Inflammatory macrophage (primary cell): ENCODE measurements at regions not wholly inside any gene's neighbourhood (a gene's known extent, or its start where the extent isn't known, plus 50 kb on each side); places are given as distances from the start of the nearest gene placed in this dataset.
"Not testable (repeated sequence)": the region's sequence is repeated elsewhere in the genome, so short reads cannot be mapped to it uniquely, and the experiment has no call there.

Experiments used
- DNase-seq, 2 donors: peaks; one replicate each; pipeline ENCODE4 v3.0.0-alpha.2; 2020 to 2022

- DNase-seq: no peak
These were observed 159.1 kb upstream of the WDR1 start for GRCh38 chr4:10275696-10276095.

DNA sequence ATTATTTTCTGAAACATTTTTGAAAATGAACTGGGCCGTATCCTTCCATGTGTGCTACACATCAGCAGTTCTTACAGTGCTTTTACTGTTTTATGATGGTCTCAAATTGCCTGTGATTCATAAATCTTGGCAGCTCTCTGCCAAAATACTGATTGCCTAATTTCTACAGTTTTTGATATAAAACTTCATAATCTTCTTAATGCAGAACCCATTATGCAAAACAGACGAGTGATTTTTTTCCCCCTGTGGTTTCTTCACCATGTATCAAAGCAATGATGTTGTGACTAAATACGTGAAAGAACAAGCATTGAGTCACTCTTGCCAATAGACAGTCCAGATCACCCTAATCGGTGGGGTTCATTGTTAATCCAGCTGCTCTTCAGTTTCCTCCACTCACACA is 156.4 kb upstream of the WDR1 start:
- no peak for DNase-seq

DNA sequence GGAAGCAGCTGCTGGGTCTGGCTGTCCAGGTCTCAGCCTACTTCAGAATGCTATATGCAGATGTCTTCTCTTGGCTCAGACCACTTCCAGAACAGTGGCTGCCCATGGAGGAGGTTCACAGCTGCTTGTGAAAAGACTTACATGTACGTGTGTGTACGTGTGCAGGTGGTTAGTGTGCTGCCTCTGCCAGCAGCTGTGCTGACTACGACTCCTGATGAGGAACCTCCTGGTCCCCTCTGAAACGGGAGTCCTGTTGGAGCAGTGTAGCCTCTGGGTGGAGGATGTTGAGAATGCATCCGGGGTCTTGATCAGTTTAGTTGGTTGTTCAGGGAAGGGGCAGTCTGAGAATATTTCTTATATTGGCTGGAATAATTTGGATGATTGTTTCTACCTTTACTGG is 155.9 kb upstream of the WDR1 start:
- no peak for DNase-seq

DNA sequence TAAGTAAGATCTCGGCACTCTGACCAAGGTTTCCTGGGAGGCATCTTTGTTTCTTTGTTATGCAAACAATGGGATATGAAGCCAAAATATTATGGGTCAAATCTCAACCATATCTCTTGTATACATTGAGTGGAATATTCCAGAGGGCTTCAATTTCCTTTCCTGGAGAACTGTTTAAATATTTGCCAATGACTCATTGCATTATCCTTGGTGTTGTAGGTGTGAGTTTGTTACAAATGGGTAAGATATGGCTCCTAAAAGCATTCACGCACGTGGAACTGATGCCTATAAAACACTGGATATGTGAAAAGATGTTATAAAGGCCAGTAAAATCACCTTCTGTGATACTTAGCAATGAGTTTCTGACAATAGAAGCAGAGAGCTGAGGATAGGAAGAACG is 150.5 kb upstream of the WDR1 start:
- DNase-seq: no peak

GRCh38 chr4:10260777-10261176 is 144.2 kb upstream of the WDR1 start:
- DNase-seq: no peak

GRCh38 chr4:10259976-10260375 is 143.4 kb upstream of the WDR1 start:
- no peak for DNase-seq

DNA sequence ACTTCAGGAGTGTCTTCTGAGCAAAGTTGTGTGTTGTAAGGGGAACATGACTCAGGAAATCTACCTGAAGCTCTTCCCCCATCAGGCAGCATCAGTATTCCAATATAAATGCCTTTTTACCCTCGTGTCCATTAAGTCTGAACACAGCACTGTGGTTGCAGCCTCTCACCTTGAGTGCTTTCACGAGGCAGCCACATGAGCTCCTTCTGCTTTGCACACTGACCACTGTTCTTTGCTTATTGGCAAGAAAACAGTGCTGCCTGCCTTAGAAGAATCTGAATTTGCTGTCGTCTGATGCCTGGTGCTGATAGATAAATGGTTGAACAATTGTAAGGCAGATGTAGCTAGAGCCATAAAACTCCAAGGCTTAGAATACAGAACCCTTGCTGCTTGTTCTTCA is 139.6 kb upstream of the WDR1 start:
- no peak for DNase-seq

DNA sequence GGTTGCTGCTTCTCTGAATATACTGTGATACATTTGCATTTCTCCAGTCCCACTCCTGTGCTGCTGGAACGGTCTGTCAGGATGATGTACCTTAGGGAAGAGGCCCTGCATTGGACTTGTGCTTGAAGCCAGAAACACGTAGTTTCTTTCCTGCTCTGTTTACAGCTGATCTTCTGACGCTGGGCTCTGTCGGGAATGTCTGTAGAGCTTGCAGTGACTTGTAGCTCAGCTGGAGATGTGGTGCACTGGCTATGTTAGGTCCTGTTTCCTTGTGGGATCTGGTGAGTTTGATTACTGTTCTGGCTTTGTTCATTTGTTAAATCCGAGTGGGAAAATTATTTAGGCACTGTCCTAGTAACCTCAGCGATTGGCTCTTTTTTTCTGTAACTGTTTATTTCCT is 137.2 kb upstream of the WDR1 start:
- no peak for DNase-seq

DNA sequence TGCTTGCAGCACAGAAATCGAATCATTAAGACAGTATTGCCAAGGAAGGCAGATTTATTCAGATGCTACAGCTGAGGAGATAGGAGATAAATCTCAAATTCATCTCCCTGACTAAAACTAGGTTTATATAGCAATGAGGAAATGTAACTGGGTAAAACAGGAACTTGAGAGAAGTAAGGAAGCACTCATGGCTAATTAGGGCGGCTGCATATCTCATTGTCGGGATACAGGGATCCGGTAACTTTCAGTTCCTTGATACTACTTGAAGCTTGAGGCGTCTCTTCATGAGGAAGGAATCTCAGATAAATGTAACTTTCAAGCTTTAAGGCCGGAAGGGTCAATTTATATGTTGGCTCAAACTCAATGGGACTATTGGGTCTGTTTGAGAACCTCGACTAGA is 129.2 kb upstream of the WDR1 start:
- DNase-seq: peak; percentile 44 to 45

DNA sequence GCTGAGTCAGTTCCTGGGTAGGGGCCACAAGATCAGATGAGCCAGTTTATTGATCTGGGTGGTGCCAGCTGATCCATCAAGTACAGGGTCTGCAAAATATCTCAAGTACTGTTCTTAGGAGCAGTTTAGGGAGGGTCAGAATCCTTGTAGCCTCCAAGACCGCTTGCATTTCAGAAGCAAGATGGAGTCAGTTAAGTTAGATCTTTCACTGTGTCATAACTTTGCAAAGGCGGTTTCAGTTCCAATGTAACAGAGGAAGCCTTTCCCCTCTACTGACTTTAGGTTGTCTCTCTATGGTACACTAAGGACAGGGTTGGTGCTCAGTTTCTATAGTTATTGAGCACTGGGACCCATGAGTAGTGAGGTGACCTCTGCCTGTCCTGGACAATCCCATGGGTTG is 127.3 kb upstream of the WDR1 start:
- DNase-seq: no peak

GRCh38 chr4:10240691-10241090 is 124.1 kb upstream of the WDR1 start:
- no peak for DNase-seq

DNA sequence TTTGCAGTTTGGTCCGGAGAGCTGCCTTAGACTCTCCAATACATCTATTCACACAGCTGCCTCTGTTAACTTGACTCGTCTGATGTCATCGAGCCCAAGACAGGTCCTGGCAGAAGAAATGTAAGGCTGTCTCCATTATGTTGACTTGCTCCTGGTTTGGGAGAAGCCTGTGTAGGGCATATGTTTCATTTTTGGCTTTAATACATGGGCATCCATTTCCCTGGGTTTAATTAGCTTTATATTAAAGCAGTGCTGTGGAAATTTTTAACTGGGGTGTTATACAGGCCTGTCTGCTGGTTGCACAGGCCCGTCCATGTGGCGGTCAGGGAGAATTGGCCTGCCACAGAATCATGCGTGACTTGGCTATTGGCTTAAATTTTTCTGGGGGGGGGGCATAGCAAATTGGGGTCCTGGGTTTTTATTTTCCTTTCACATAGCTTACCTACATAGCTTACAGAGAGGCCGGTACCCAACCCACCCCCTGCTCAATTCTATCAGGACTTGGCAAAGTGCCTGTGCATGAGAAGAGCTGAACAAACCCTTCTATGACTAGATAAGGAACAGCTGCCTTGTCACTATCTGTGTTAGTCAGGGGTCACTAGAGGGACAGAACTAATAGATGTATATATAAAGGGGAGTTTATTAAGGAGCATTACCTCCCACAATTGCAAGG is 123.5 kb upstream of the WDR1 start:
- DNase-seq: no peak

GRCh38 chr4:10237131-10237530 is 120.5 kb upstream of the WDR1 start:
- no peak for DNase-seq

GRCh38 chr4:10232114-10232513 is 115.5 kb upstream of the WDR1 start:
- no peak for DNase-seq

DNA sequence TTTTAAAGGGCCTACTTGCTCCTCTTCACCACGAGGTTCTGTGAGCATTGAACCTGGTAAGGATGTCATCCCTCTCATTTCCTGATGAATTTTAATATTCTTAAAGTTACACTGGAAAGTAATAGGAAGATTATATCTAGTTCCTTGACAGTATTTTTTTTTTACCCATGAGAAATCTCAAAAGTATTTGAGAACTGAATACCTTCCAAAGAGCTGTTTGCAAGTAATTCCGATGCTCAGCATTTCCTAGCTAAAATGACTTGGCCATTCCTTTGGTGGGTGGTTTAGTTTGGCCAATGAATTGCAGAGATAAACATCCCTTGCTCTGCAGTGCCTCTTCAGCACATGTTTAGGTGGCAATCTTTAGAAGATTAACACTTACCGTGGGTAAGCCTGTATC is 110.2 kb upstream of the WDR1 start:
- no peak for DNase-seq

GRCh38 chr4:10225096-10225495 is 108.5 kb upstream of the WDR1 start:
- no peak for DNase-seq

GRCh38 chr4:10223782-10224181 is 107.2 kb upstream of the WDR1 start:
- no peak for DNase-seq

GRCh38 chr4:10213481-10213880 is 96.9 kb upstream of the WDR1 start:
- not testable (repeated sequence) for DNase-seq

DNA sequence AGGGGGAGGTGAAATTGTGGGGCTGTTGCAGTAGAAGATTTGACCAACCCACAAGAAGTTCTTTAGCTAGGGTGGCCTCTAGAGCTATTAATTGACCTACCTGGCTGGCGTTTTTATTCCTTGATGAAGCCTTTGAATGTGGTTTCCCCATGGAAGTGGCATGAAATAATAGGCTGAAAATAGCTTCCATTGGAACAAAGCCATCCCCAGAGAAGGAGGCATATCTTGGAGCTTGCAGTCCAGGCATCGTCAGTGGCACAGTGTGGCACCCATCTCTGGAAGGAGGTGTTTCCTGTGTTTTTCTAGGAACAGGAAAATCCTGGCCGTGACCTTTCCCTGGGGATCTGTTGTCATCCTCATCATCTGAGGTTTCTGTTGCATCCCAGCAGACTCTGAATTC is 96.3 kb upstream of the WDR1 start:
- no peak for DNase-seq

GRCh38 chr4:10212400-10212799 is 95.8 kb upstream of the WDR1 start:
- DNase-seq: no peak

DNA sequence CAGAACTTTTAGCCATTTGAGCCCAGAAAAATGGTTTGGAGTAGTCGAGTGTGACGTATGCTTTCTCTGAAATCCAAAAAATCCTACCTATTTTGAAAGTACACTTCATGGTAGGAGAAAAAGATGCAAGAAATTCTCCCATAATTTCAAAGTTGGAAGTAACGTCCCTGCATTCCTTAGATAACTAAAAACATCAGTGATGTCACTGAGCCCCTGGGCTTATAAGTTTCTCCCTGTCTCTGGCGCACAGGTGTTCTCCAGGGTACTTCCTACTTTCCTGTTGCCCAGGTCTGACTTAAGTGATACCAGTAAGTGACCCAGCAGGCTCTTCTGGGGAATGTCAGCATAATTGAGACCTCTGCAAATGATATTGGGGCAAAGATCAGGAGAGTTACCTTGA is 90.5 kb upstream of the WDR1 start:
- no peak for DNase-seq

- no peak for DNase-seq
These were observed 88.6 kb upstream of the WDR1 start for GRCh38 chr4:10205223-10205622.

DNA sequence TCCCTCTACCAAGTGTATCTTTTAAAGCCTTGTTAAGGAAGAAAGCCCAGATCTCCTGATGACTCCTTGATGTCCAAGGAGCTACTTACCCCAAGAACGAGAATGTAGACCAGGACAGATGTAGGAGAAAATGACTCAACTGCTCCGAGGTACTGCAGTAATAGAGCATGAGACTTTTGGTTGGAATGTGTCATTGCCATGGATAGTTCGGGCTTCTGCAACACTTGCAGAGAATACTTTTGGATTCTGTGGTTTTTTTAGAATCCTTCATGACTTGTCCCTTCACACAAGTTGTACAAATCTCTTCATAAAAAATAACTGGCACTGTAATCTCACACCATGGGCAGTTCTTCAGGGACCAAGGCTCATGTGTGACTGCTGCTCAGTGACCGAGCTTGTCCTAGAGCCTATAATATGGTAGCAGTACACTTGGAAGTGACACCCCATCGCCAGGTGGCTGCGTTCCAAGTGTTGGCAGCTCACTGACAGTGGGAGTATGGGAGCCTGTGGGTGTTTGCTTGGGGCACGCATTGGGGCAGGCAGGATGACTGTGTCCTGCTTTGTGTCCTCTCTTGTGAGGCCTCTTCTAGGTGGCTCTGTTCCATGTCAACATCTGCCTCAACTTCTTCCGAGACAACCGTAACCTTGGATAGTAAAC is 87.9 kb upstream of the WDR1 start:
- no peak for DNase-seq

GRCh38 chr4:10203851-10204250 is 87.3 kb upstream of the WDR1 start:
- DNase-seq: no peak
